ENCODE measurements at regions not wholly inside any gene's neighbourhood (a gene's known extent, or its start where the extent isn't known, plus 50 kb on each side); places are given as distances from the start of the nearest gene placed in this dataset.

GRCh38 chrX:68953331-68953730 lies 124.5 kb downstream of the EFNB1 start:
- TF ChIP-seq POLR2A (IDR thresholded peaks at IDR 0.05) (no peak), CTCF (IDR thresholded peaks at IDR 0.05) (no peak), EP300 (IDR thresholded peaks at IDR 0.05) (no peak), POLR2AphosphoS5 (IDR thresholded peaks at IDR 0.05) (no peak)

Measured in stomach (tissue), 4 donors.